ENCODE measurements at regions not wholly inside any gene's neighbourhood (a gene's known extent, or its start where the extent isn't known, plus 50 kb on each side); places are given as distances from the start of the nearest gene placed in this dataset.

GRCh38 chr11:127806501-127806900 lies 780.9 kb downstream of the ETS1 start:
- Histone ChIP-seq H3K36me3 (replicated peaks in 1 of 2; ENCODE audit: control insufficient read depth in 1 of 2, insufficient read depth in 2 of 2, low read length in 1 of 2) (no peaks in the 10 kb centered on the region), H3K4me1 (ENCODE audit: control insufficient read depth in 1 of 2, insufficient read depth in 2 of 2, low read depth in 1 of 2, low read length in 1 of 2) (no peaks in the 10 kb centered on the region), H3F3A (replicated peaks; ENCODE audit: insufficient read depth) (no peaks in the 10 kb centered on the region), H3K4me3 (ENCODE audit: low read depth in 2 of 2, low read length in 1 of 2) (no peak overlapping the region), H3K4me2 (no peak overlapping the region), H3K9ac (no peak overlapping the region), H3K79me2 (ENCODE audit: insufficient read depth) (no peaks in the 10 kb centered on the region), H3K9me3 (no peaks in the 10 kb centered on the region), H4K20me1 (ENCODE audit: insufficient read depth) (no peaks in the 10 kb centered on the region), H2AFZ (ENCODE audit: low read depth) (no peak overlapping the region), H3K9me2 (no peaks in the 10 kb centered on the region), H3K27ac (ENCODE audit: low read depth in 2 of 2, low read length in 1 of 2) (no peak overlapping the region), H3K27me3 (ENCODE audit: insufficient read depth) (no peaks in the 10 kb centered on the region)
- TF ChIP-seq RCOR1 (IDR thresholded peaks at IDR 0.05; ENCODE audit: low read length) (no peak), MEF2A (IDR thresholded peaks at IDR 0.05; ENCODE audit: borderline replicate concordance, low read depth) (no peak), FOSL2 (IDR thresholded peaks at IDR 0.05; ENCODE audit: borderline replicate concordance, low read depth) (no peak), FOXM1 (IDR thresholded peaks at IDR 0.05; ENCODE audit: low read depth) (no peak), GABPA (IDR thresholded peaks at IDR 0.05; ENCODE audit: low read depth) (no peak), CHD2 (IDR thresholded peaks at IDR 0.05; ENCODE audit: low read length, partially characterized antibody) (no peak), TEAD4 (IDR thresholded peaks at IDR 0.05; ENCODE audit: borderline replicate concordance, insufficient read depth) (no peak)
- CTCF ChIA-PET: interaction anchor here (0.7 kb wide), 1 partner anchor 15 kb away, joined by 3 read pairs; no protein-coding TSS in a partner anchor
- POLR2A ChIA-PET: no interaction called here
- no peak for DNase-seq
- WGBS (ENCODE audit: low lambda C conversion rate): 26% methylated on average over 1 of the region's 1 CpG

- Histone ChIP-seq H3K4me2 (no peak overlapping the region), H2AFZ (ENCODE audit: low read depth) (no peak overlapping the region), H3K9me3 (no peaks in the 10 kb centered on the region), H3K9me2 (no peaks in the 10 kb centered on the region), H3K9ac (no peak overlapping the region), H3K27ac (ENCODE audit: low read depth in 2 of 2, low read length in 1 of 2) (no peak overlapping the region), H4K20me1 (ENCODE audit: insufficient read depth) (no peaks in the 10 kb centered on the region), H3K36me3 (replicated peaks in 1 of 2; ENCODE audit: control insufficient read depth in 1 of 2, insufficient read depth in 2 of 2, low read length in 1 of 2) (no peaks in the 10 kb centered on the region), H3K4me1 (ENCODE audit: control insufficient read depth in 1 of 2, insufficient read depth in 2 of 2, low read depth in 1 of 2, low read length in 1 of 2) (no peaks in the 10 kb centered on the region), H3F3A (replicated peaks; ENCODE audit: insufficient read depth) (no peaks in the 10 kb centered on the region), H3K79me2 (ENCODE audit: insufficient read depth) (no peaks in the 10 kb centered on the region), H3K27me3 (ENCODE audit: insufficient read depth) (no peaks in the 10 kb centered on the region), H3K4me3 (ENCODE audit: low read depth in 2 of 2, low read length in 1 of 2) (no peak overlapping the region)
- POLR2A ChIA-PET: no interaction called here
- CTCF ChIA-PET: interaction anchor here (0.7 kb wide), 1 partner anchor 15 kb away, joined by 3 read pairs; no protein-coding TSS in a partner anchor
- 31% methylated on average over 1 of the region's 1 CpG for WGBS (ENCODE audit: low lambda C conversion rate)
- no peak for TF ChIP-seq TCF12 (IDR thresholded peaks at IDR 0.05)
- no peak for TF ChIP-seq CHD2 (IDR thresholded peaks at IDR 0.05; ENCODE audit: low read length, partially characterized antibody)
- no peak for TF ChIP-seq FOSL2 (IDR thresholded peaks at IDR 0.05; ENCODE audit: borderline replicate concordance, low read depth)
- no peak for TF ChIP-seq ELF1 (IDR thresholded peaks at IDR 0.05)
- no peak for TF ChIP-seq TEAD4 (IDR thresholded peaks at IDR 0.05; ENCODE audit: borderline replicate concordance, insufficient read depth)
- no peak for TF ChIP-seq GATA2 (CRISPR knock-in tag; IDR thresholded peaks at IDR 0.05)
- no peak for TF ChIP-seq ZBTB33 (IDR thresholded peaks at IDR 0.05; ENCODE audit: borderline replicate concordance, low read depth)
- no peak for TF ChIP-seq TAF1 (IDR thresholded peaks at IDR 0.05; ENCODE audit: borderline replicate concordance, low read depth, low read length)
- TF ChIP-seq MAX (IDR thresholded peaks at IDR 0.05; ENCODE audit: low read depth): no peak
- DNase-seq: no peak
These were observed 781.6 kb downstream of the ETS1 start for GRCh38 chr11:127805771-127806170.

Data from SK-N-SH (cell line).